HuH-7 (cell line): ENCODE measurements at regions not wholly inside any gene's neighbourhood (a gene's known extent, or its start where the extent isn't known, plus 50 kb on each side); places are given as distances from the start of the nearest gene placed in this dataset.

Source experiments
- DNase-seq: peaks from one replicate; pipeline ENCODE4 v3.0.0; 2011; ENCODE audit warnings: low spot score

DNA sequence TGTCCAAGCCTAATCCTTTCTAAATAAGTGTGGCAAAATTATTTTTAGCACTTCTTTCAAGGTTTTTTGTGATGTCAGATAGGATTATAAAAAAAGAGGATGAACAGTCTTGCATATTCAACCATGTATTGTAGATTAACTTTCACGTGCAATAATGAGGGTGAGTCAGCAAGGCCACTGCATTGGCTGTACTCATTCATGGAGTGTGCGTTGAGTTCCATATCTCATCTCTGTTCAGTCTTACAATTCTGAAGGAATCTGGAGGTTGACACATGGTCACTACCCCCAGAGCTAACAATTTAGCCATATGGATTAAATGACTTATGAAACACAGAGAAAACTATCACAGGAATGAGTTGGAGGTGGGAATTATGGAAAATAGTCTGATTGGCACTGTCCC lies 810.5 kb downstream of the SLC4A3 start:
- no peak for DNase-seq

DNA sequence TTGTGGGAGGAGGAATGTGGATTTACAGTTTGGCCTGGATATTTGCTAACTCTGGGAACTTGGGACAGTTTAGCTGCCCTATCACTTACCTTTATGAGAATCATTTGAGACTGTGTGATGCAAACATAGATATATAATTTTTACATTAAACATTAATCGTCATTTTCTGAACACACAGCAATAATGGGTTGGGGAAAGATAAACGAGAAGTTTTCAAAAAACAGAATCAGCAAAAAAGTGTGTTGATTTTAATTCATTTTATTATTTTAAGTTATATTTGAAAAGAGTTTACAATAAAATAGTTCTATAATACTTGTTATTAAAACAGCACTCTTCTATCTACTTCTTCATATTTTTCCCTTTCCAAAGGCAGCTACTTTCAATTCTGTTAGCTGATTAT lies 813.3 kb downstream of the SLC4A3 start:
- DNase-seq: no peak

DNA sequence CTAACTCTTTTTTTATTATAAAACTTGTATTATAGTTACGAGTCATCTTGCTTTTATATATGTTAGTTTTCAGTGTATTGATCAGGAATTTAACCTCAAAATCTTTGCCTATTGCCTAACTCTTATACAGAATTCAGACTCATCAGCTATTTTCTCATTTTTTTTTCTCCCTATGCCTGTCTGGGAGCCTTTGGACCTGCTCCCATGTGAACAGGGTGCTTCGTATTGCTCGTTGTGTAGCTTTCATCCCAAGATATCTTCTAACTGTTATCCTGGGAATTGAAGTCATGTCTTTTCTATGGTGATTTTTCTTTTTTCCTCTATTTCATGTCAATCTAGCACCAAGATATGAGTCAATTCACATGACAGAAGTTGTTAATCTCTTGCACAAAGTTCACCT lies 814.0 kb downstream of the SLC4A3 start:
- DNase-seq: no peak

DNA sequence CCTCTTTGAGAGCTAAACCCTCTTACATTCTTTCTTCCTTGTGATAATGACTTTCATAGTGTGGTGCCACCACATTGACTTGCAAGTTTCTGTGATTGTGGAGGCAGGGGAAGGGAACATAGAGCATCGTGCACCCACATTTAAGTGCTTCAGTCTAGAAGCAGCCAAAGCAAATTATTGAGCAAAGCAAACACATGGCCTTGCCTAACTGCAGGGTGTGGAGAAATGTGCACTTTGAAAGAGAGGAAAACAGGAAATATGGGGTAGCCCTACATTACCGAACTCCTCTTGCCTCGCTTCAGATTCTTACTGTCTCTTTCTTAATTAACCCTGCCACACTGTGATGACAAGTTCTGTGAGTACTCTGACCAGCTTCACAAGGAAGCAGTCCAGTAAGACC lies 814.6 kb downstream of the SLC4A3 start:
- no peak for DNase-seq

DNA sequence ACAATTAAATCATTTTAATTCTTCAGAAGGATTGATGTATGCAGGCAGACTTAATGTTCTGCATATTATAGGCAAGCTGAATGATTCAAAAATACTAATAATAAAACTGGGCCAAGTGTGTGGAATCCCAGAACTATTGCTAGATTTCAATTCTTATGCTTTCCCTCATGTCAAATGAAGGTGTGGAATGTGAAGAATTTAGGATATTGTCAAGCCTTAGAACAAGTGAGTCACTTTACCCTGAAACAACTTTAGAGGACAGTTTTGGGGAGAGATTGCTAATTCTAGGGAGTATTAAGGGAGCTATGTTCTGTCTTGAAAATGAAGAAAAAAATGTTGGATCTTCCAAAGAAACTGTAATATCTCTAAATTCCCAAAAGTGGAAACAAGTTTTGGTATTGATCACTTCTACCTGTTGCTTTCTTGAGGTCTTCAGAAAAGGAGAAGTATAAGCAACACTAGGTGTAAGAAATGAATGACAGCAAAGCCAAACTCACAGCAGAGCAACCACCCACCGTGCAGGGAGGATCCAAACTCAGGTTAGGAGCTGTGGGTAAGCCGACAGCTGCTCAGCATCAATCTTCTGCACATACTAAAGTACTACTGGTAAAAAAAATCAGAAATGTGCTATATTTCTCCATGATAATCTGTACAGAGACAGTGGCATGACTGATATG lies 818.1 kb downstream of the SLC4A3 start:
- no peak for DNase-seq

DNA sequence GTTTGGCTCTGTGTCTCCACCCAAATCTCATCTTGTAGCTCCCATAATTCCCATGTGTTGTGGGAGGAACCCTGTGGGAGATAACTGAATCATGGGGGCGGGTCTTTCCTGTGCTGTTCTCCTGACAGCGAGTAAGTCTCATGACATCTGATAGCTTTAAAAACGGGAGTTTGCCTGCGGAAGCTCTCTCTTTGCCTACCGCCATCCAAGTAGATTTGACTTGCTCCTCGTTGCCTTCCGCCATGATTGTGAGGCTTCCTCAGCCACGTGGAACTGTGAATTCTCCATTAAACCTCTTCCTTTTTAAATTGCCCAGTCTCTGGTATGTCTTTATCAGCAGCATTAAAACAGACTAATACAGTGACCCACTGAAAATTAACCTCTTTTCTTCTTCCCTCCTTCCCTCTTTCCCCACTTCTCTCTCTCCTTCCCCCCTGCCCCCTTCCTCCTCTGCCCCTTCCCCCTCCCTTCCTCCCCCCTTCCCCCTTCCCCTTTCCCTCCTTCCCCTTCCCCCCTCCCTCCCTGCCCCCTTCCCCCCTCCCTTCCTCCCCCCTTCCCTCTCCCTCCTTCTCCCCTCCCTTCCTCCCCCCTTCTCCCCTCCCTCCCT lies 818.8 kb downstream of the SLC4A3 start:
- DNase-seq: no peak

DNA sequence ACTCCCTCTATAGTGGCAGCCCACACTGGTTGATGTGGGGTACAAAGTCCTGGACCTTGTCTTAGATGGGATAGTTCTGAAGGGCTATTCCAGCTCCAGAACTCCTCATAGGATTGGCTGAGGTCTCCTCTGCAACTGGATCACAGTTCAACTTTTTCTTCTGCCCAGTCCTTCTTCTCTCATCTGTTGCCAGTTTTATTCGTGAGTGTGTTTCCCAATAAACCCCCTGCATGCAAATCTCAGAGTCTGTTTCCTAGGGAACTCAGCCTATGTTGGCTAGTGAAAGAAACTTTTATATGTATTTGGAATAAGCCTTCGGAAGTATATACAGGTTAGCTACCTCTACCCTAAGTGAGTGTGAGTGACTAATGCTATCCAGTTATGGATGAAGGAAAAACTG lies 823.4 kb downstream of the SLC4A3 start:
- DNase-seq: no peak

DNA sequence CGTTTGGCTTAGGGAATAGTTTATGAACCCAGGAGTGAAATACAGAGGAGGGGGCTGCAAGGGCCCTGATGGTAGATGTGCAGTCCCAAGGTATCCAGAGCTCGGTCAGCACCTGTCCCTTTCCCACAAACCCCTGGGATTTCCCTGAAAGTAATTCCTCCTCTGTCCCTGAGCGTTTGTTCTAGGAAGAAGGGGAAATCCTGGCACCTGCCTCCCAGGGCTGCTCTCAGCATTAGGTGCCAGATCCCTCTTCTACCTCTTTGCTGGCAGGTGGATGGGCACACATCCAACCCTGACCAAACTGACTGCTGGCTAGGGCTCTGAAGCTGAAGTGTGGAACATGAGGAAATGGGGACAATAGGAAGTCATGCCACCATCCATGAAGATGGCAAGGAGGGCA lies 824.0 kb downstream of the SLC4A3 start:
- DNase-seq: no peak

DNA sequence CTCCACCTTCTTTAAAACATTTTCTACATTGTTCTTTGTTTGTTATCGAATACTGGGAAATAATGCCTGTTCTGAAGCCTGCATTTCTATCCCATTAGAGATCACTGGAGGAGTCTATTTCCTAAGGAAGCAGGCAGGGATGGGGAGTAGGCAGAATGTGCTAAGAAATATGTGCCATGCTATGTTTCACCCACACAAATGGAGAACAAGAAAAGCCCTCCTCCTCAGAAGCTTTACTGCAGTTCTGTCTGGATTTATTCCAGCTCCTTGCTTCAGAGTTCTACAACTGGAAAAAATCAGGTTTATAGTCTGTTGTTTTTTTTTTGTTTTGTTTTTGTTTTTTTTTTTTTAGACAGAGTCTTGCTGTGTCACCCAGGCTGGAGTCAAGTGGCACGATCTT lies 825.1 kb downstream of the SLC4A3 start:
- DNase-seq: no peak

DNA sequence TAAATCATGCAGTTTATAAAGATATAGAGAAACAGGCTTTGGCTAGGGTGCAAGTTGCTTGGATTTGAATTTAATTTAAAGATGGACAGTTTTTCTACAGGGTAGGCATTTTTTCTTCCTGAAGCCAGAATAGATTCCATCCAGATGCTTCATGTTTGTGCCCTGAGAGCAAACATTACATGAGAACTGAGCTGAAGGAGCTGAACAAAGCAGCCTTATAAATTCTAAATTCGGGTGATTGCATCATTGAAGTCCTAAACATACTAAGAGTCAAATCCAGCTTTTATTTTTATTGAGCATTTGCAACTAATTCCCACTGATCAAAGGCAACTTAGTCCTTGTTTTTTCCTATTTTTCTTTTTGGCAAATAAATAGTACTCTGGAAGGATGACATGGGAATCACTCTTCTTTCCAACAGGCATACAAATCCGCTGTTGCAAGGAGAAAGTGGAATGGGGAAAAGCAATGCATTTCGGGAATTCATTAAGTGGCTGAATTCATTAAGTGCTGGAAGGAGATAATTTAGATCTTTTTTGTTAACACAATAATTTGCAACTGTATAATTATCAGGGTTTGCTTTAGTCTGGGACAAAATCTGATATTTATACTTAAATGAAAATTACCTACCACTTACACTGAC lies 828.0 kb downstream of the SLC4A3 start:
- DNase-seq: no peak

DNA sequence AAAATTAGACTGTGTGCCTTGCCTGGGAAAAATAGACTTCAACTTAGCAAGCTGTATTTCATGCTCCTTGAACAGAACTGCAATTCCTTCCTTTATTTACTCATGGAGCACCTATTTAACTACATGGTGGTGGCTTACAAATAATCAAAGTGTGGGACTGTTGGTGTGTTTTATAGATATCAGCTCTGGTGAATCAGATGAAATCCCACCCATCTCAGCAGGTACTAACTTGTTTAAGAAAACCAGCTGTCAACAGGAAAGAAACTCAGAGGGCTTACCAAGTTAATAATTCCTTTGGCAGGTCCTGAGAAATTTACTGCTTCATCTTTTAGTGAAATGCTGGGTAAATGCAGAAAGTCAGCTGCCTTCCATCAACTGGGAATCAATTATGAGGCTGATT lies 830.6 kb downstream of the SLC4A3 start:
- DNase-seq: no peak

DNA sequence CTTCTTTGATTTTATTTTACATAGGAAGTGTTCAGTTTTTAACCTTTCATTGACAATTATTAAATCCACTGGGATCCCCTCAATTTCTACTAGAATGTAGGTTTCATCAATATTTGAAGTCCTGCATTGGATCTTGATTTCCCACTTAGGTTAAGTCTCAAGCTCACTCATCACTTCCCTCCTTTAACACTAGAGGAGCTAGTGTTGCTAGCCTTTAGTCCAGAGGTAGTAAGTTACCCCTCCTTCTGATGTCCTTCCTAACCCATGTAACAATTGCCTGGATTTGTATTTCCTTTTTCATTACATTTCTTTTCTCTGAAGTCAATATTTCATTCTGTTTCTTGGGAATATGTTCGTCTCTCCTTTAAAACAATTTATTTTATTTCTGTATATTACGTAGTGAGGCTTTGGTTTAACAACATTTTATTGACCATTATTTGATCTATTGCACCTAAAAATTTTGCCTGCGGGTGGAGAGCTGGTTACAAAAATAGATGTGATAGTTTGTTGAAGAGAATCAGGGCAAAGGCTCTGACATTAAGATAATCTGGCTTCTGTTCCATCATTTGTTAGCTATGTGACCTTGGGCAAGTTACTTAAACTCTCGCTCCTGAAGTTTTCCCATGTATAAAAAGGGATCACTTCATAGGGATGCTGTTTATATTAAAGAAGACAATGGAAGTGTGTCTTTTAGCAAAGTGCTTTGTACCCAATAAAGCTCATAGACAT lies 833.0 kb downstream of the SLC4A3 start:
- no peak for DNase-seq

DNA sequence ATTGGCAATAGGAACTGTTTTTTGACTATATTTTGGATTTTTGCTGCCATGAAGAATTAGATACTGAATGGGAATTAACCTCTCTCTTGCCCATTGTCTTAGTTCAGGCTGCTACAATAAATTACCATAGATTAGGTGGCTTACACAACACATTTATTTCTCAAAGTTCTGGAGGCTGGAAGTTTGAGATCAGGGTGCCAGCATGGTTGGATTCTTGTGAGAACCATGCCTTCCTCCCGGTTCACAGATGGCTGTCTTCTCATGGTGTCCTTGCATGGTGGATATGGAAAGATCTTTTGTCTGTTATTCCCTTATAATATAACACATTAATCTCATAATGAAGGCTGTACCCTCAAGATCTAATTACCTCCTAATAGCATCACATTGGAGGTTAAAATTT lies 836.4 kb downstream of the SLC4A3 start:
- DNase-seq: no peak

DNA sequence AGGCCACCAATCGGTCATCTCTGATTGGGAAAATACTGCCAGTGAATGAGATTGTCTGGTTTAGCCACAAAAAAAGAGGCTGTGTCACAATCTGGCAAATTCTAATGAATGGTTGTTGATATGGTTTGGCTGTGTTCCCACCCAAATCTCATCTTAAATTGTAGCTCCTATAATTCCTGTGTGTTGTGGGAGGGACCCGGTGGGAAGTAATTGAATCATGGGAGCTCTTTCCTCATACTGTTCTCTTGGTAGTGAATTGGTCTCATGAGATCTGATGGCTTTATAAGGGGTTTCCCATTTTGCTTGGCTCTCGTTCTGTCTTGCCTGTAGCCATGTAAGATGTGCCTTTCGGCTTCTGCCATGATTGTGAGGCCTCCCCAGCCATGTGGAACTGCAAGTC lies 838.3 kb downstream of the SLC4A3 start:
- no peak for DNase-seq

DNA sequence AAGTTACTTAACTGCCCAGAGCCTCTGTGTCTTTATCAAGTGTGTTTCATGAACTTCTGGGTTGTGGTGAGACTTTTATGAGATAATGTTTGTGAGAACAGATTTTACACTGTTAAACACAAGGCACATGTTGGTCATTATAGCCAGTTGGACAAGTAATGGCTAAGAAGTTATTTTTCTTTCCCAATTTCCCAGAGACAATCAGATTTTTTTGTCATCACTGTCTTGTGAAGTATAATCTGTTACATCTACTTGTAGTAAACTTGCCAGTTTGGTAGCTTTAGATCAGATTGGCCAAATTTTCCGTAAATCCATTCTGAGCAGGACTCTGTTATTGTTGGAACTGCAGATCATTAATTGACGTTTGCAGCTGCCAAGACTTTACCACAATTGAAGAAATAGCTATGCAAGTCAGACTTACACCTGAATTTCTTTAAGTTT lies 838.8 kb downstream of the SLC4A3 start:
- no peak for DNase-seq

DNA sequence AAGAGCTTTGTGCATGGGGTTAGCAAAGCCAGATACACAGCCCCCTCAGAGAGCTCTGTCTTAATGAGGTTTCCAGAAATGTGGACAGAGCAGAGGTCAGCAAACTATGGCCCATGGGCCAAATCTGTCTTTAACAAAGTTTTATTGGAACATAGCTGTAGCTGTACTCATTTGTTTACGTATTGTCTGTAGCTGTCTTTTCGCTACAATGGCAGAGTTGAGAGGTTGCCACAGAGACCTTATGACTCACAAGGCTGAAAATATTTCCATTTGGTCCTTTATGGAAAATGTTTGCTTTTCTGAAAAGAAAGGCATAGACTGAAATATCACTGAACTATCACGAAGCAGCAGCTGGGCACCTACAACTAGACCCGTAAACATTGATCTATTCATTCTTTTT lies 841.8 kb downstream of the SLC4A3 start:
- no peak for DNase-seq

DNA sequence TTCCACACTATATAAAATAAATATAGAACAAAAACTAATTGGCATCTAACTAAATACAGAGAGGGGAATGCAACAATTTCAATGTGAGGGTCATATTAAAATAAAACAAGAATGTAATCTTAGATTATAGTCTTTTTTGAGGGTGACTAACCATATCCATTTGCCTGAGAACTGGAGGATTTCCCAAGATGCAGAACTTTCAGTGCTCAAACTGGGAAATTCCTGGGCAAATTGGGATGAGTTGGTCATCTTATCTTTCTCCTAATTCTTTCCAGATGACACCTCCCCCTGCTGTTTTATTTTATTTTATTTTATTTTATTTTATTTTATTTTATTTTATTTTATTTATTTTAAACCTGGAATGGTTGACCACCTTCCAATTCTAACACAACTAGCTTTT lies 846.2 kb downstream of the SLC4A3 start:
- DNase-seq: no peak

DNA sequence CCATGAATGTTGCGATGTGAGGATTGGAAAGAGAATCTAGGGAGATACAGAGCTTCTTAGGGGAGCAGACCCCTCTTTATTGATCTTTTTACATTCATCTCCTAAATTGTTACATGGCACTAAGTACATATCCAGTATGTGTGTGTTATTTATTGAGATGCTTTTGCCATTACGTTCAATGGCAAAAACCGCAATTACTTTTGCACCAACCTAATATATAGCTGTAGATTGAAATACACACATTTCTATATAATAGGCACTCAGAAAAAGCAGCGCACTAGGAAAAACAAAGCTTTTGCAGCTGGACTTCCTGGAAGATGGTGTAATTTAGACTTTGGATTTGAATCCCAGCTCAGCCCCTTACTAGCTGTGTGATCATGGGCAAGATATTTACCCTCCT lies 849.4 kb downstream of the SLC4A3 start:
- no peak for DNase-seq

DNA sequence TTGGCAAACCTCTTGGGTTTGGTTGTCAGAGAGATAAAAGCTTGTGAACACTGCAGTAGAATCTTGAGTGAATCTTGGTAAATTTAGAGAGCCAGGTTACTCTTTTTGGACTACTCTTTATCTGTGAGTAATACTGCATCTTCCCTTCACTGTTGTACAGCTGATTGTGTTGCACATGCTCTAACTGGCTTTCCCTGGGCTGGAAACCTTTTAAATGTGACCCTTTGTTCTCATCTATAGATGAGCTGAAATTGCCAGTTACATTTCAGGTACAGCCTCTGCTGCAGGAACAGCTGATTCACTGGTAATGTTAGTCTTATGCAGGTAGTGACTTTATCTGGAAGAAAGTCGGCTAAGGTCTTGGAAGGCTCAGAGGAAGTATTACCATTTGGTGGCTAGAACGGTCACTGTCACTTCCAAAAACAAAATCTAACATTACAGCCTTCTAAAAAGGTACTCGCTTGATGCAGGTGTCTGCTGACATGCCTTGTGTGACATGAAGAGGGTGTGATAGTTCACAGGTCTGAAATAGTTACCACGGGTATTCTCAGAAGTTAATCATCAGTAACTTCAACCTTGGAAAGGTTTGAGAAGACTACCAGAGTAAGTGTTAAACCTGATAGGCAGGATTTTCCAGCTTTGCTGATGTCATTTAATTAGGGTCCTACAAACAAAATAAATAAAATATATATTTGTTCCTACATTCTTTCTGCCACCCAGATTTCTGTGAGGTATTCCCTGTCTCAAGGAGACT lies 851.1 kb downstream of the SLC4A3 start:
- DNase-seq: no peak

DNA sequence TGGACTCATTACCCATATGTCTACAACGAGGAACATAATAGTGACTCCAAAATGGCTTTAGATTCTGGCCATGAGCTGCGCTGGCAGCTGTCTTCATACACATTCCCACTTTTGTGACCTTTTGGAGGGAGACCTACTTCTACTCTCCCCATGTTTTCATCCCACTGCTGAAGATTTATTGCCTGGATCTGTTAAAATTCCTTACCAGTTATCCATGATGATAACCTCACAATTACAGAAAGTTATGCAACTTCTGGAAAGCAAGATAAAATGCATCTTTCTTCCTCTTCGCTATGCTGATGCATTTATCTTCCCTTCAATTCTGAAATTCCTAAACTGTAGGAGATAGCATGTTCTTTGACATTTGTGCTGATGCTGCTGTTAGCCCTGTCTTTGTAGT lies 855.3 kb downstream of the SLC4A3 start:
- no peak for DNase-seq

DNA sequence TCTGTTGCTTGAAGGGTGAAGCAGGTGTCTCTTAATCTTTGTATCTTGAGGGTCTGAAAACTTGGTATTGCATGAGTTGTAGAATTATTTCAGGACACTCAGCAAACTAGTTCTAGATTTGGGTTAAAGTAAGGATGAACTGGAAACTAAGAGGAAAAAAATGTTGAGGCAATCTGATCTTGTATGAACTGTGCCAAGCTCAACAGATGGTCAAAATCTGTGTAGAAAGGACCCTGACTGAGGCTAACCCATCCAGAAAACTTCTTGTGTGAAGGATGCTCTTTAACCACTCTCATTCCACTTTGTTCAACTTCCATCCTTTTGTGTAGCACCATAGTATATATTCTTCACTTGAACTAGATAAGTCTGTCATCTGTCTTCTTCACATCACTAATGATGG lies 861.7 kb downstream of the SLC4A3 start:
- DNase-seq: no peak

DNA sequence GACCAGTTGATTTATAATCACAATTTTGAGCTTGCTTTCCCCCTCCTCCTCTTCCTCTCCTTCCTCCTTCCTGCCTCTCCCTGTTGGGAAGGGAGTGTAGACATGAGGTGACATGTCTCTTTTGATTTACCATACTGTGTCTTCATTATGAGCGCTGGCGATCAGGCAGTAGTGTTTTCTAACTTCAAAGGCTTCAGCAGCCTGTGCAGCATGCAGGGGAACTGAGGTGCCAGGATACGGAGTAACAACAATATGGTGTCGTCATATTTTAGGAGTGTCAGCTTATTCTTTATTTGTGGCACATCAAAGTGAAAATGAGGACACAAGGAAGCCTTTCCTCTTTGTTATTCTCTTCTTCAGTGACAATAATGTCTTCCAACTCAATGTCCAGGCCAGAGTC lies 864.2 kb downstream of the SLC4A3 start:
- no peak for DNase-seq
